Ishikawa (cell line): ENCODE measurements at regions not wholly inside any gene's neighbourhood (a gene's known extent, or its start where the extent isn't known, plus 50 kb on each side); places are given as distances from the start of the nearest gene placed in this dataset.

Experiments used
- CEBPB ChIP-seq: IDR thresholded peaks from 2 replicates; pipeline ENCODE4 v1.6.1; 2012
- CREB1 ChIP-seq: IDR thresholded peaks from 2 replicates; pipeline ENCODE4 v1.6.1; 2012; ENCODE audit warnings: low read depth
- EGR1 ChIP-seq: IDR thresholded peaks from 2 replicates; pipeline ENCODE4 v1.6.1; 2012
- EP300 ChIP-seq: IDR thresholded peaks from 2 replicates; pipeline ENCODE4 v1.6.1; 2012; ENCODE audit warnings: borderline replicate concordance
- FOXM1 ChIP-seq: IDR thresholded peaks from 2 replicates; pipeline ENCODE4 v1.6.1; 2012; ENCODE audit warnings: low read depth, borderline replicate concordance
- NFIC ChIP-seq: IDR thresholded peaks from 2 replicates; pipeline ENCODE4 v1.6.1; 2012
- RAD21 ChIP-seq: IDR thresholded peaks from 2 replicates; pipeline ENCODE4 v1.6.1; 2012; ENCODE audit warnings: low read depth
- REST ChIP-seq: IDR thresholded peaks from 2 replicates; pipeline ENCODE4 v1.6.1; 2012; ENCODE audit warnings: low read depth, mild to moderate bottlenecking
- TCF12 ChIP-seq: IDR thresholded peaks from 2 replicates; pipeline ENCODE4 v1.6.1; 2012; ENCODE audit warnings: low read depth
- YY1 ChIP-seq: IDR thresholded peaks from 2 replicates; pipeline ENCODE4 v1.6.1; 2012; ENCODE audit warnings: low read depth
- ZBTB7A ChIP-seq: IDR thresholded peaks from 2 replicates; pipeline ENCODE4 v1.6.1; 2012; ENCODE audit warnings: low read depth

DNA sequence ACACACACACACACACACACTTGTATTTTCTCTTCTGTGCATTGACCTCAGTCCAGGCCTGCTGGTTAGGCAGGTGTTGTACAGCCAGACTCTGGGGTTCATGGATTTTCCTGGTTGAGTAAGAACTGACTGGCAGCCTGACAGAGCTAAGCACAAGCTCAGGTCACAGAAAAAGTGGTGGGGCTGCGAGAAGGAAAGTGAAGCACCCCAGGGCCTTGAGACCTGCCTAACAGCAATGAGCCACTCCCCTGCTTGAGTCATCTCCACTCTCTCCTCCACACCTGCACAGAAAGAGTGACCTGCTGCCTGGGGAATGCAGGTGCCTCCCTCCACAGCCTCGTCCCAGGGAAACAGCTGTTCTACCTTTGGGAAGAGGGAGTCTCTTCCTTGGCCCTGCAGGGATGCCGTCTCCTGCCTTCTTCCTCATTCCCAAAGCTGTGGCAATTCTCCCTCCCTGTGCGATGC lies 91.4 kb upstream of the LGALSL start:
- TF ChIP-seq EP300 (peak; percentile 66; the same call in 1 of the 2 replicates), CEBPB (no peak), CREB1 (no peak), RAD21 (no peak), REST (no peak), EGR1 (no peak), ZBTB7A (no peak), TCF12 (peak; percentile 78), FOXM1 (no peak; the same call in 1 of the 2 replicates), NFIC (no peak), YY1 (0 out of 2 replicates have a peak, but pooled peaks have one; percentile 15)
